GM18502 (cell line): ENCODE measurements at regions not wholly inside any gene's neighbourhood (a gene's known extent, or its start where the extent isn't known, plus 50 kb on each side); places are given as distances from the start of the nearest gene placed in this dataset.

Source experiments
- ATAC-seq: cut with Tn5 transposase; IDR thresholded peaks from one replicate; pipeline ENCODE4 v1.9.1; 2021; ENCODE audit warnings: mild to moderate bottlenecking; ENCODE audit not compliant: unreplicated experiment, poor library complexity

GRCh38 chr20:7226156-7226555 is 458.7 kb downstream of the BMP2 start:
- no peak for ATAC-seq

GRCh38 chr20:7231303-7231702 is 463.8 kb downstream of the BMP2 start:
- no peak for ATAC-seq

- no peak for ATAC-seq
Observed at GRCh38 chr20:7232796-7233195, 465.3 kb downstream of the BMP2 start.

GRCh38 chr20:7237251-7237650 is 469.8 kb downstream of the BMP2 start:
- no peak for ATAC-seq

GRCh38 chr20:7240490-7240889 is 473.0 kb downstream of the BMP2 start:
- no peak for ATAC-seq

- ATAC-seq, result no peak
Observed at GRCh38 chr20:7248281-7249201, 481.1 kb downstream of the BMP2 start.

- ATAC-seq, result no peak
Observed at GRCh38 chr20:7250337-7250736, 482.9 kb downstream of the BMP2 start.

- no peak for ATAC-seq
Observed at GRCh38 chr20:7257099-7257498, 489.6 kb downstream of the BMP2 start.

- ATAC-seq, result no peak
Observed at GRCh38 chr20:7257692-7258466, 490.4 kb downstream of the BMP2 start.

GRCh38 chr20:7262803-7263202 is 495.3 kb downstream of the BMP2 start:
- ATAC-seq, result no peak

- ATAC-seq, result no peak
Observed at GRCh38 chr20:7264137-7264536, 496.7 kb downstream of the BMP2 start.

GRCh38 chr20:7269452-7269851 is 502.0 kb downstream of the BMP2 start:
- no peak for ATAC-seq

GRCh38 chr20:7272512-7272911 is 505.0 kb downstream of the BMP2 start:
- ATAC-seq, result no peak

GRCh38 chr20:7274870-7275269 is 507.4 kb downstream of the BMP2 start:
- ATAC-seq, result no peak

GRCh38 chr20:7275645-7276237 is 508.3 kb downstream of the BMP2 start:
- no peak for ATAC-seq

GRCh38 chr20:7285918-7286556 is 518.6 kb downstream of the BMP2 start:
- peak; percentile 86 for ATAC-seq

- no peak for ATAC-seq
Observed at GRCh38 chr20:7291323-7291943, 523.9 kb downstream of the BMP2 start.

- ATAC-seq, result no peak
Observed at GRCh38 chr20:7291946-7292345, 524.5 kb downstream of the BMP2 start.

GRCh38 chr20:7294816-7295360 is 527.4 kb downstream of the BMP2 start:
- ATAC-seq, result no peak

GRCh38 chr20:7301807-7302206 is 534.3 kb downstream of the BMP2 start:
- no peak for ATAC-seq
